CD14-positive monocyte (primary cell): ENCODE measurements at regions not wholly inside any gene's neighbourhood (a gene's known extent, or its start where the extent isn't known, plus 50 kb on each side); places are given as distances from the start of the nearest gene placed in this dataset.

Experiments
- DNase-seq, 3 donors: peaks; one replicate each; pipeline ENCODE4 v3.0.0-alpha.2; 2011 to 2022
- H2AFZ ChIP-seq: 2 replicates; pipeline ENCODE4 v1.6.0; 2012; ENCODE audit warnings: mild to moderate bottlenecking, low read depth, low read length, inconsistent platforms; ENCODE audit not compliant: insufficient read depth, poor library complexity, severe bottlenecking
- H3K27ac ChIP-seq, 2 donors: 1 replicate in 1 of 2; 2 replicates in 1 of 2; pipeline ENCODE4 v1.5.1; 2012 to 2013; ENCODE audit warnings: low read length in 2 of 2, control low read depth in 1 of 2, inconsistent platforms in 1 of 2, low read depth in 1 of 2, mild to moderate bottlenecking in 1 of 2
- H3K27me3 ChIP-seq, 2 donors: one replicate each; pipeline versions ENCODE4 v1.6.0 to v1.6.1; 2011 to 2013; ENCODE audit warnings: low read length in 2 of 2; ENCODE audit not compliant: control insufficient read depth in 2 of 2, insufficient read depth in 2 of 2
- H3K36me3 ChIP-seq, 2 donors: replicated peaks in 1 of 2; 1 replicate in 1 of 2; 2 replicates in 1 of 2; pipeline versions ENCODE4 v1.5.1 to v1.6.1; 2012 to 2013; ENCODE audit warnings: low read length in 2 of 2, control low read depth in 1 of 2, inconsistent platforms in 1 of 2, mild to moderate bottlenecking in 1 of 2; ENCODE audit not compliant: insufficient read depth in 2 of 2, control insufficient read depth in 1 of 2
- H3K4me1 ChIP-seq, 2 donors: 1 replicate in 1 of 2; 2 replicates in 1 of 2; pipeline versions ENCODE4 v1.5.1 to v1.6.1; 2012 to 2013; ENCODE audit warnings: low read length in 2 of 2, control low read depth in 1 of 2, inconsistent platforms in 1 of 2, mild to moderate bottlenecking in 1 of 2, moderate library complexity in 1 of 2; ENCODE audit not compliant: insufficient read depth in 2 of 2, control insufficient read depth in 1 of 2
- H3K4me2 ChIP-seq: replicated peaks from 2 replicates; pipeline ENCODE3; 2012; ENCODE audit warnings: low read length, moderate library complexity, mild to moderate bottlenecking; ENCODE audit not compliant: poor library complexity, severe bottlenecking; ENCODE audit errors: extremely low read depth
- H3K4me3 ChIP-seq, 3 experiments: fragments of 200-600 bp in 1 of 3; sonication (generic) in 1 of 3; replicated peaks in 1 of 3; 1 replicate in 2 of 3; 2 replicates in 1 of 3; pipeline ENCODE4 v1.5.1; 2011 to 2013; ENCODE audit warnings: low read length in 3 of 3, mild to moderate bottlenecking in 3 of 3, control low read depth in 2 of 3, low read depth in 2 of 3, inconsistent platforms in 1 of 3, moderate library complexity in 1 of 3
- H3K79me2 ChIP-seq: 2 replicates; pipeline ENCODE4 v1.6.0; 2012; ENCODE audit warnings: mild to moderate bottlenecking, control low read depth, inconsistent platforms, low read length, moderate library complexity; ENCODE audit not compliant: insufficient read depth
- H3K9ac ChIP-seq: 2 replicates; pipeline ENCODE4 v1.6.0; 2017; ENCODE audit warnings: low read length, mild to moderate bottlenecking; ENCODE audit not compliant: insufficient read depth, poor library complexity, severe bottlenecking
- H3K9me3 ChIP-seq, 2 donors: replicated peaks in 1 of 2; 1 replicate in 1 of 2; 2 replicates in 1 of 2; pipeline versions ENCODE4 v1.5.1 to v1.6.1; 2012 to 2013; ENCODE audit warnings: low read length in 2 of 2, control low read depth in 1 of 2; ENCODE audit not compliant: control insufficient read depth in 1 of 2, insufficient read depth in 1 of 2
- H4K20me1 ChIP-seq: 2 replicates; pipeline ENCODE4 v1.6.0; 2012; ENCODE audit warnings: mild to moderate bottlenecking, low read length, control low read depth, moderate library complexity; ENCODE audit not compliant: insufficient read depth
- H3K27ac Mint-ChIP-seq, 7 donors: one replicate each; pipeline ENCODE4 v1.8.0; 2020; ENCODE audit warnings: mild to moderate bottlenecking in 7 of 7, mixed read lengths in 7 of 7, moderate library complexity in 6 of 7, inconsistent platforms in 2 of 7
- H3K27me3 Mint-ChIP-seq, 3 donors: one replicate each; pipeline ENCODE4 v1.8.0; 2021 to 2022; ENCODE audit warnings: low read depth in 3 of 3, mild to moderate bottlenecking in 3 of 3, mixed read lengths in 3 of 3, moderate library complexity in 3 of 3, inconsistent platforms in 1 of 3
- H3K36me3 Mint-ChIP-seq, 2 donors: one replicate each; pipeline ENCODE4 v1.8.0; 2020; ENCODE audit warnings: mixed read lengths in 2 of 2, inconsistent platforms in 1 of 2, mild to moderate bottlenecking in 1 of 2
- H3K4me1 Mint-ChIP-seq: one replicate; pipeline ENCODE4 v1.8.0; 2020; ENCODE audit warnings: mild to moderate bottlenecking, mixed read lengths
- H3K4me3 Mint-ChIP-seq, 2 donors: one replicate each; pipeline ENCODE4 v1.8.0; 2020; ENCODE audit warnings: mild to moderate bottlenecking in 2 of 2, mixed read lengths in 2 of 2, moderate library complexity in 1 of 2
- H3K9me3 Mint-ChIP-seq, 7 donors: one replicate each; pipeline ENCODE4 v1.8.0; 2020 to 2022; ENCODE audit warnings: mixed read lengths in 7 of 7, mild to moderate bottlenecking in 6 of 7, moderate library complexity in 6 of 7, inconsistent platforms in 2 of 7
- WGBS: methylation state at CpG from one replicate; pipeline ENCODE4 v1.1.5; 2013; ENCODE audit warnings: missing lambda C conversion rate; ENCODE audit not compliant: insufficient coverage; 5-methylcytosine and 5-hydroxymethylcytosine counted together
- intact Hi-C, 2 donors: fragments of 100-400 bp; cut with micrococcal nuclease; formaldehyde crosslinking; loops; one replicate each; pipeline versions ENCODE4 v1.15.0 to v1.15.1; 2023
- TF ChIP-seq, protein P1 (sequence below): fragments of 200-600 bp; IDR thresholded peaks from one replicate; pipeline ENCODE4 v1.8.0; 2022; ENCODE audit warnings: antibody characterized with exemption, mild to moderate bottlenecking

DNA sequence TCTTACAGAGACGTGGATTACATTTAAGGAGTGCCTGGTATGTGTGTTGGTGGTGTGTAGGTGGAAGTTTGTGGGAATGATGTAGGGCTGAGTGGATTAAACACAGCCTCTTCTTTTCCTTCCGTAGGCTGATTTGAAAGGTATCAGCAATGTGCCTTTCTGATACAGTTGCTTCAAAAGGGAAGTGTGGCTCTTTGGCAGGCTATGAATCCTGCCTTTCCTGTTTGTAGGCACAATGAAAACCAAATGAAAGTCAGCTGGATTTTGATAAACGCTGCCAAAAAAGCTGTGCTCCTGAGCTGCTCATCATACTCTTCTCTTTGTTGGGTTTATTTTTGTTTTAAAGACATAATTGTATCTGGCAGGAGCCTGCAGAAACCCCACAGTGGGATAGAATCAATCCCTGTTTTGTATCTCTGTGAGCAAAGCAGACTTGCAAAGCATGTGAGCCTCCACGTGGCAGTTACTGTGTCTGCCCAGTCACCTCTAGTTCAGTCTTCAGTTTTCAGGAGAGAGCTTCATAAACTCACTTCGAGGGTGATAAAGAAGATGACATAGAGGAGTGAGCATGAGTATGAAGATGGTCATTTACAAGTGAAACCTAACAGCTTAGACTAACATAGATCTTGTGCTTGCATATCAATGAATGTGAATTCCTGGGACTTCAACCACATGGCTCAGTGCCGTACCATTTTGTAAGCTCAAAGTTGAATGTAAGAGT is 655.7 kb upstream of the KIRREL3 start:
- Histone ChIP-seq H3K4me2 (no peak overlapping the region), H3K4me3 (no peak overlapping the region), H4K20me1 (no peaks in the 10 kb centered on the region), H2AFZ (no peak overlapping the region), H3K79me2 (no peaks in the 10 kb centered on the region), H3K9me3 (no peaks in the 10 kb centered on the region), H3K27me3 (no peaks in the 10 kb centered on the region), H3K27ac (no peak overlapping the region), H3K36me3 (no peaks in the 10 kb centered on the region), H3K9ac (no peak overlapping the region), H3K4me1 (no peaks in the 10 kb centered on the region)
- H3K9me3 Mint-ChIP-seq = peaks cover 0 to 10% (median 2%) of the 10 kb centered on the region in 7 donors
- no peak for DNase-seq
- TF ChIP-seq, protein P1, sequence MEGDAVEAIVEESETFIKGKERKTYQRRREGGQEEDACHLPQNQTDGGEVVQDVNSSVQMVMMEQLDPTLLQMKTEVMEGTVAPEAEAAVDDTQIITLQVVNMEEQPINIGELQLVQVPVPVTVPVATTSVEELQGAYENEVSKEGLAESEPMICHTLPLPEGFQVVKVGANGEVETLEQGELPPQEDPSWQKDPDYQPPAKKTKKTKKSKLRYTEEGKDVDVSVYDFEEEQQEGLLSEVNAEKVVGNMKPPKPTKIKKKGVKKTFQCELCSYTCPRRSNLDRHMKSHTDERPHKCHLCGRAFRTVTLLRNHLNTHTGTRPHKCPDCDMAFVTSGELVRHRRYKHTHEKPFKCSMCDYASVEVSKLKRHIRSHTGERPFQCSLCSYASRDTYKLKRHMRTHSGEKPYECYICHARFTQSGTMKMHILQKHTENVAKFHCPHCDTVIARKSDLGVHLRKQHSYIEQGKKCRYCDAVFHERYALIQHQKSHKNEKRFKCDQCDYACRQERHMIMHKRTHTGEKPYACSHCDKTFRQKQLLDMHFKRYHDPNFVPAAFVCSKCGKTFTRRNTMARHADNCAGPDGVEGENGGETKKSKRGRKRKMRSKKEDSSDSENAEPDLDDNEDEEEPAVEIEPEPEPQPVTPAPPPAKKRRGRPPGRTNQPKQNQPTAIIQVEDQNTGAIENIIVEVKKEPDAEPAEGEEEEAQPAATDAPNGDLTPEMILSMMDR = no peak
- intact Hi-C loops = no loop called here
- WGBS = 18% methylated on average over 2 of the region's 6 CpGs
- H3K27me3 Mint-ChIP-seq = peaks cover 0 to 3% (median 0%) of the 10 kb centered on the region in 3 donors
- H3K4me3 Mint-ChIP-seq = no peak overlapping the region
- no peaks in the 10 kb centered on the region for H3K36me3 Mint-ChIP-seq
- no peaks in the 10 kb centered on the region for H3K4me1 Mint-ChIP-seq
- H3K27ac Mint-ChIP-seq = no peak overlapping the region

DNA sequence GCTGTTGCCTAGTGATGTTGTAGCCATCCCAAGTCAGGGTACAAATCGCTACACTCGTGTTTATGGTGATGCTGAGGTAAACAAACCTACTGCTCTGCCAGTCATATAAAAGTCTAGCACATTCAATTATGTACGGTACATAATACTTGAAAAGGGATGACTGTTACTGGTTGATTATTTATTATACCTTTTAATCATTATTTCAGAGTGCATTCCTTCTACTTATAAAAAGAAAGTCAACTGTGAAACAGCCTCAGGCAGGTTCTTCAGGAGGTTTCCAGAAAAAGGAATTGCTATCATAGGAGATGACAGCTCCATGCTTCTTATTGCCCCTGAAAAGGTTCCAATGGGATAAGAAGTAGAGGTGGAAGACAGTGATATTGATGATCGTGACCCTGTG is 652.5 kb upstream of the KIRREL3 start:
- Mint-ChIP-seq H3K27me3 (peaks cover 0 to 3% (median 0%) of the 10 kb centered on the region in 3 donors), H3K4me3 (no peak overlapping the region), H3K27ac (no peak overlapping the region), H3K9me3 (peaks cover 0 to 3% (median 0%) of the 10 kb centered on the region in 7 donors), H3K36me3 (no peaks in the 10 kb centered on the region), H3K4me1 (no peaks in the 10 kb centered on the region)
- Histone ChIP-seq H3K36me3 (no peaks in the 10 kb centered on the region), H3K4me2 (no peak overlapping the region), H3K4me1 (no peaks in the 10 kb centered on the region), H2AFZ (no peak overlapping the region), H3K9me3 (no peaks in the 10 kb centered on the region), H4K20me1 (no peaks in the 10 kb centered on the region), H3K27me3 (no peaks in the 10 kb centered on the region), H3K9ac (no peak overlapping the region), H3K4me3 (no peak overlapping the region), H3K27ac (no peak overlapping the region), H3K79me2 (no peaks in the 10 kb centered on the region)
- WGBS = no CpG with 5 or more reads among the region's 4 CpGs
- DNase-seq = no peak
- intact Hi-C loops = no loop called here
- TF ChIP-seq, protein P1 = no peak
